ENCODE measurements at regions not wholly inside any gene's neighbourhood (a gene's known extent, or its start where the extent isn't known, plus 50 kb on each side); places are given as distances from the start of the nearest gene placed in this dataset.

DNA sequence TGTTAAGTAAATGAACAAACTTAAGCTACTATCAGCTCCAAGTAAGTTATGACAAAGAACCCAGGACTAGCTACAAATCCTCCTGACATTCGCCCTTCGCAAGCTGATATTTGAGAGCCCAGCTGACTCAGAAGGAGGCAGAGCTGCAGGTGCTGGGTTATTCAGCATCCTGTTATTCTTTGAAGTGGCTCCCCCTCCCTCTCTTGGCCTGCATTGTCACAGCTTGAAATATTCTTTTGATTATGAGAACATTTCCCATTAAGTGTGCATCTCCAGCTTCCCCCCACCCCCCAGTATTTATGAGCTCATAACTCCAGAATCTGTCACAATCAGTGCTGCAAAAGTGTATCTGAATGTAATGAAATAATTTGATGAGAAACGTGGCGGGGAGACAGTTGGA lies 78.8 kb upstream of the RALY start:
- H3K9me3 Mint-ChIP-seq (ENCODE audit: low read depth): no peaks in the 10 kb centered on the region
- H3K36me3 Mint-ChIP-seq (ENCODE audit: insufficient read depth): no peaks in the 10 kb centered on the region
- H3K27me3 Mint-ChIP-seq: peaks cover 7% of the 10 kb centered on the region
- TF ChIP-seq, protein P1, sequence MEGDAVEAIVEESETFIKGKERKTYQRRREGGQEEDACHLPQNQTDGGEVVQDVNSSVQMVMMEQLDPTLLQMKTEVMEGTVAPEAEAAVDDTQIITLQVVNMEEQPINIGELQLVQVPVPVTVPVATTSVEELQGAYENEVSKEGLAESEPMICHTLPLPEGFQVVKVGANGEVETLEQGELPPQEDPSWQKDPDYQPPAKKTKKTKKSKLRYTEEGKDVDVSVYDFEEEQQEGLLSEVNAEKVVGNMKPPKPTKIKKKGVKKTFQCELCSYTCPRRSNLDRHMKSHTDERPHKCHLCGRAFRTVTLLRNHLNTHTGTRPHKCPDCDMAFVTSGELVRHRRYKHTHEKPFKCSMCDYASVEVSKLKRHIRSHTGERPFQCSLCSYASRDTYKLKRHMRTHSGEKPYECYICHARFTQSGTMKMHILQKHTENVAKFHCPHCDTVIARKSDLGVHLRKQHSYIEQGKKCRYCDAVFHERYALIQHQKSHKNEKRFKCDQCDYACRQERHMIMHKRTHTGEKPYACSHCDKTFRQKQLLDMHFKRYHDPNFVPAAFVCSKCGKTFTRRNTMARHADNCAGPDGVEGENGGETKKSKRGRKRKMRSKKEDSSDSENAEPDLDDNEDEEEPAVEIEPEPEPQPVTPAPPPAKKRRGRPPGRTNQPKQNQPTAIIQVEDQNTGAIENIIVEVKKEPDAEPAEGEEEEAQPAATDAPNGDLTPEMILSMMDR (IDR thresholded peaks at IDR 0.05; ENCODE audit: unreplicated experiment): no peak
- H3K27ac Mint-ChIP-seq: no peak overlapping the region
- peaks cover 10% of the 10 kb centered on the region for H3K4me1 Mint-ChIP-seq (ENCODE audit: low read depth)
- H3K4me3 Mint-ChIP-seq (ENCODE audit: low read depth): no peak overlapping the region
- DNase-seq (ENCODE audit: low spot score, unreplicated experiment): no peak

DNA sequence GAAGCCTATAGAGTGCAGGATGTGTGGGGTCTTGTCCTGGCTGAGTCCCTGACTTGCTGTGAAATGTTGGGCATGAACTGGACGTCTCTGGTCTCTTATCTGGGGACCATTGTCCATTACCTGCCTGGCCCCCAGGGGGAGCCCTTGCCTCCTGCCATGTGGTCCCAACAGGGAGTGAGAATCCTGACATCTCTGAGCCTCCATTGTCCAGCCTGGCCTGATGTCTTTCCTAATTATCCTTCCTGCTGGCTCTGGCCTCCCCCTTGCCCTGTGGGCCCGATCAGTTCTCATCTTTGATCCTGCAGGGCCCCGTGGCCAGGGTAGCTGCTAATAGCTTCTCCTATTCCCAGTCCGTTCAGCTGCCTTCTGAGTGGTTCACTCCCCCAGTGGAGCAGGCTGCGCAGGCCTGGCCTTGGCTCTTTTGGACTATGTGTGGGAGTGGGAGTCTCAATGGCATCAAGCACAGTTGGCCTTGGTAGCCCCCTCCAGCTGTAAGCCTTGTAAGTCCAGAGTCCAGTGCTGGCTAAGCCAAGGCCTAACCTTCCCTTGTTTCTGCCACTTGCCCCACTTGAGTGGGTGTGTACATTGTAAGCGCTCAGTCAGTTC lies 77.9 kb upstream of the RALY start:
- peaks cover 8% of the 10 kb centered on the region for H3K4me1 Mint-ChIP-seq (ENCODE audit: low read depth)
- no peaks in the 10 kb centered on the region for H3K9me3 Mint-ChIP-seq (ENCODE audit: low read depth)
- H3K36me3 Mint-ChIP-seq (ENCODE audit: insufficient read depth): no peaks in the 10 kb centered on the region
- H3K27ac Mint-ChIP-seq: no peak overlapping the region
- peaks cover 10% of the 10 kb centered on the region for H3K27me3 Mint-ChIP-seq
- DNase-seq (ENCODE audit: low spot score, unreplicated experiment): no peak
- H3K4me3 Mint-ChIP-seq (ENCODE audit: low read depth): no peak overlapping the region
- TF ChIP-seq, protein P1 (IDR thresholded peaks at IDR 0.05; ENCODE audit: unreplicated experiment): peak; percentile 52

DNA sequence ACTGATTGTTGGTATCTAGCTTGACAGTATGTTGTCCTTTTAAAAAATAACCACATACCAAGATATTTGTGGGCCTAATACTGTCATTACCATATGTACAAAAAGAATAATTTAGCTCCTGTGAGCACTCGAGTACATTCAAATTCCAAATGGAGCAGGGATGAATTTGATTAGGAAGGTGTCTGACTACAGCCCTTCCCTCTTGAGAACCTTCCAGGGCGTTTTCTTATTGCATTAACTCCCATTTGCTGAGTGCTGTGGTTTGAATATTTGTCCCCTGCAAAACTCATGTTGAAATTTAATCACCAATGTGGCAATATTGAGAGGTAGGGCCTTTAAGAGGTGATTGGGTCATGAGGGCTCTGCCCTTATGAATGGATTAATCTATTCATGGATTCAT lies 76.9 kb upstream of the RALY start:
- Mint-ChIP-seq H3K4me1 (ENCODE audit: low read depth) (peaks cover 8% of the 10 kb centered on the region), H3K36me3 (ENCODE audit: insufficient read depth) (no peaks in the 10 kb centered on the region), H3K9me3 (ENCODE audit: low read depth) (no peaks in the 10 kb centered on the region), H3K27me3 (peaks cover 10% of the 10 kb centered on the region), H3K4me3 (ENCODE audit: low read depth) (no peak overlapping the region), H3K27ac (no peak overlapping the region)
- TF ChIP-seq, protein P1 (IDR thresholded peaks at IDR 0.05; ENCODE audit: unreplicated experiment): no peak
- no peak for DNase-seq (ENCODE audit: low spot score, unreplicated experiment)

DNA sequence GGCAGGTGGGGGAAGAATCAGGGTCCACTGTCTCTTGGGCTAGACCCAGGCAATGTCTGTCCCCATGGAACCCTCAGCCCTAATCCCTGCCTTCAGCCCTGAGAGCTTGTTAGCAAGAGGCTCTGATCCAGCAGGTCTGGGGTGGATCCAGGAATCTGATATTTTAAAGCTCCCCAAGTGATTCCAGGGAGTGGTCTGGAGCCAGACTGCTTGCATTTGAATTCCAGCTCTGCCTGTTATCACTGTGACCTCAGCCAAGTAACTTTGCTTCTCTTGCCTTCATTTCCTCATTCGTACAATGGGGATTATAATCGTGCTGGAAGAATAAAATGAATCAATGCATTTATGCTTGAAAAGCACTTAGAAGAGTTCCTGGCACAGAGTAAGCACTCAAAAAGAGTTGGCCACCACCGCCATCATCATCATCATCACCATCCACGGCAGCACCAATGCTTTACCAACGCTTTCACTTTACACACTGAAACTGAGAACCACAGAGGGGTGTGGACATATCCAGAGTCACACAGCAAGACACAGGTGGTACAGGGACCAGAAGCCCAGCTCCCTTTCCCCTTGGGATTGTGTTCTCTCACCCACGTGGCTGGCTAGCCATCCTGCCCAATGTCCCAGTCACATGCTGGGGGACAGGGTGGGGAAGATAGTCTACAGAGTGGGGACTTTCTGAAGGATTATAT lies 75.7 kb upstream of the RALY start:
- no peak for DNase-seq (ENCODE audit: low spot score, unreplicated experiment)
- peaks cover 7% of the 10 kb centered on the region for H3K27me3 Mint-ChIP-seq
- TF ChIP-seq, protein P1 (IDR thresholded peaks at IDR 0.05; ENCODE audit: unreplicated experiment): no peak
- no peaks in the 10 kb centered on the region for H3K36me3 Mint-ChIP-seq (ENCODE audit: insufficient read depth)
- H3K27ac Mint-ChIP-seq: no peak overlapping the region
- H3K9me3 Mint-ChIP-seq (ENCODE audit: low read depth): no peaks in the 10 kb centered on the region
- no peaks in the 10 kb centered on the region for H3K4me1 Mint-ChIP-seq (ENCODE audit: low read depth)
- no peak overlapping the region for H3K4me3 Mint-ChIP-seq (ENCODE audit: low read depth)

DNA sequence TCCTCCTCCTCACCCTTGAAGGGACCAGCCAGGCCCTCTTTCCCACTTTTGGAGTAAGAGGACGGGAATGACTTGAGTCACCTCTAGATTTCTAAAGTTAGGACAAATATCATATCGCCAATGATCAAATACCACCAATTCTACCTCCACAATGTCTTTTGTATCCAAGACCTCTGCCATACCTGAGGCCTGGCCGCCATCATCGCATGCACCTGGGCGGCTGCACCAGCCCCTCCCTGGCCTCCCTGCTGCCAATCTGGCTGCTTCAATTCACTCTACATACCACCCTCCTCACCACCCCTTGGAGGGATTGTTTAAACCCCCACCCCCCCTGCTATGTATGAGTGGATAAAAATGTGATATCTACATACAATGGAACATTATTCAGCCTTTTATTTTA lies 75.0 kb upstream of the RALY start:
- no peaks in the 10 kb centered on the region for H3K4me1 Mint-ChIP-seq (ENCODE audit: low read depth)
- no peak overlapping the region for H3K4me3 Mint-ChIP-seq (ENCODE audit: low read depth)
- TF ChIP-seq, protein P1 (IDR thresholded peaks at IDR 0.05; ENCODE audit: unreplicated experiment): no peak
- H3K27me3 Mint-ChIP-seq: peaks cover 7% of the 10 kb centered on the region
- no peaks in the 10 kb centered on the region for H3K9me3 Mint-ChIP-seq (ENCODE audit: low read depth)
- no peak overlapping the region for H3K27ac Mint-ChIP-seq
- no peaks in the 10 kb centered on the region for H3K36me3 Mint-ChIP-seq (ENCODE audit: insufficient read depth)
- no peak for DNase-seq (ENCODE audit: low spot score, unreplicated experiment)
